HUES64 (cell line): ENCODE measurements at regions not wholly inside any gene's neighbourhood (a gene's known extent, or its start where the extent isn't known, plus 50 kb on each side); places are given as distances from the start of the nearest gene placed in this dataset.

Source experiments
- H3K27ac ChIP-seq: 2 replicates; pipeline ENCODE4 v1.7.0; 2013; ENCODE audit warnings: low read depth, low read length, inconsistent platforms
- H3K27me3 ChIP-seq: 2 replicates; pipeline ENCODE4 v1.6.1; 2013; ENCODE audit warnings: mild to moderate bottlenecking, low read length; ENCODE audit not compliant: insufficient read depth
- H3K36me3 ChIP-seq: 2 replicates; pipeline ENCODE4 v1.6.1; 2013; ENCODE audit warnings: mild to moderate bottlenecking, low read length; ENCODE audit not compliant: insufficient read depth
- H3K4me1 ChIP-seq: 2 replicates; pipeline ENCODE4 v1.6.1; 2013; ENCODE audit warnings: mild to moderate bottlenecking, low read length, moderate library complexity; ENCODE audit not compliant: insufficient read depth
- H3K4me3 ChIP-seq: 2 replicates; pipeline ENCODE4 v1.5.1; 2013; ENCODE audit warnings: mild to moderate bottlenecking, low read length, moderate library complexity
- H3K9ac ChIP-seq: 2 replicates; pipeline ENCODE4 v1.6.1; 2013; ENCODE audit warnings: mild to moderate bottlenecking, low read depth, low read length
- H3K9me3 ChIP-seq: 2 replicates; pipeline ENCODE4 v1.6.1; 2013; ENCODE audit warnings: low read depth, low read length; ENCODE audit not compliant: insufficient read depth
- WGBS: fragments of 150-250, 120-280 bp; methylation state at CpG from one replicate; pipeline ENCODE4 v1.1.7; 2013; ENCODE audit warnings: missing lambda C conversion rate; 5-methylcytosine and 5-hydroxymethylcytosine counted together

- Histone ChIP-seq H3K27me3 (no peaks in the 10 kb centered on the region), H3K27ac (no peak overlapping the region), H3K9me3 (no peaks in the 10 kb centered on the region), H3K4me1 (peaks cover 9% of the 10 kb centered on the region), H3K36me3 (no peaks in the 10 kb centered on the region), H3K4me3 (no peak overlapping the region), H3K9ac (no peak overlapping the region)
- 78% methylated on average over 17 of the region's 18 CpGs for WGBS
Observed at GRCh38 chr16:51875834-51876600, 670.9 kb downstream of the TOX3 start.

- H3K9ac ChIP-seq: no peak overlapping the region
- H3K4me3 ChIP-seq: no peak overlapping the region
- H3K36me3 ChIP-seq: no peaks in the 10 kb centered on the region
- H3K9me3 ChIP-seq: no peaks in the 10 kb centered on the region
- peaks cover 4% of the 10 kb centered on the region; the same call in 1 of the 2 replicates for H3K4me1 ChIP-seq
- H3K27ac ChIP-seq: no peak overlapping the region
- H3K27me3 ChIP-seq: no peaks in the 10 kb centered on the region
Observed at GRCh38 chr16:51872524-51872923, 674.4 kb downstream of the TOX3 start.

- H3K27ac ChIP-seq: no peak overlapping the region
- H3K9ac ChIP-seq: no peak overlapping the region
- WGBS: 93% methylated on average over 2 of the region's 2 CpGs
- H3K4me1 ChIP-seq: no peaks in the 10 kb centered on the region
- H3K9me3 ChIP-seq: no peaks in the 10 kb centered on the region
- H3K4me3 ChIP-seq: no peak overlapping the region
- no peaks in the 10 kb centered on the region for H3K27me3 ChIP-seq
- no peaks in the 10 kb centered on the region for H3K36me3 ChIP-seq
Observed at GRCh38 chr16:51870296-51870854, 676.6 kb downstream of the TOX3 start.

GRCh38 chr16:51869176-51869575 is 677.8 kb downstream of the TOX3 start:
- WGBS: 100% methylated on average over 1 of the region's 1 CpG
- H3K4me3 ChIP-seq: no peak overlapping the region

GRCh38 chr16:51868631-51869030 is 678.3 kb downstream of the TOX3 start:
- Histone ChIP-seq H3K9ac (no peak overlapping the region), H3K27ac (no peak overlapping the region), H3K4me1 (no peaks in the 10 kb centered on the region), H3K36me3 (no peaks in the 10 kb centered on the region), H3K27me3 (no peaks in the 10 kb centered on the region), H3K4me3 (no peak overlapping the region), H3K9me3 (no peaks in the 10 kb centered on the region)
- WGBS: 95% methylated on average over 2 of the region's 2 CpGs

More at GRCh38 chr16:51869176-51869575, 677.8 kb downstream of the TOX3 start:
- no peaks in the 10 kb centered on the region for H3K27me3 ChIP-seq
- H3K4me1 ChIP-seq: no peaks in the 10 kb centered on the region
- no peak overlapping the region for H3K9ac ChIP-seq
- no peaks in the 10 kb centered on the region for H3K9me3 ChIP-seq
- no peaks in the 10 kb centered on the region for H3K36me3 ChIP-seq
- H3K27ac ChIP-seq: no peak overlapping the region

GRCh38 chr16:51867386-51868065 is 679.4 kb downstream of the TOX3 start:
- no peaks in the 10 kb centered on the region for H3K4me1 ChIP-seq
- H3K9me3 ChIP-seq: no peaks in the 10 kb centered on the region
- H3K27me3 ChIP-seq: no peaks in the 10 kb centered on the region
- H3K36me3 ChIP-seq: no peaks in the 10 kb centered on the region
- no peak overlapping the region for H3K27ac ChIP-seq
- H3K4me3 ChIP-seq: no peak overlapping the region
- WGBS: 98% methylated on average over 7 of the region's 8 CpGs
- H3K9ac ChIP-seq: no peak overlapping the region

GRCh38 chr16:51864575-51864974 is 682.4 kb downstream of the TOX3 start:
- H3K27me3 ChIP-seq: no peaks in the 10 kb centered on the region
- H3K36me3 ChIP-seq: no peaks in the 10 kb centered on the region
- no peak overlapping the region for H3K27ac ChIP-seq
- WGBS: 100% methylated on average over 1 of the region's 1 CpG
- H3K4me3 ChIP-seq: no peak overlapping the region
- no peaks in the 10 kb centered on the region for H3K4me1 ChIP-seq
- H3K9ac ChIP-seq: no peak overlapping the region
- H3K9me3 ChIP-seq: no peaks in the 10 kb centered on the region

GRCh38 chr16:51854401-51854951 is 692.5 kb downstream of the TOX3 start:
- 71% methylated on average over 3 of the region's 4 CpGs for WGBS
- no peak overlapping the region for H3K9ac ChIP-seq
- no peak overlapping the region for H3K27ac ChIP-seq
- H3K9me3 ChIP-seq: no peaks in the 10 kb centered on the region
- no peaks in the 10 kb centered on the region for H3K27me3 ChIP-seq
- no peak overlapping the region for H3K4me3 ChIP-seq
- peaks cover 12% of the 10 kb centered on the region for H3K4me1 ChIP-seq
- no peaks in the 10 kb centered on the region for H3K36me3 ChIP-seq

GRCh38 chr16:51853586-51853985 is 693.4 kb downstream of the TOX3 start:
- Histone ChIP-seq H3K27me3 (no peaks in the 10 kb centered on the region), H3K4me3 (no peak overlapping the region), H3K9ac (no peak overlapping the region), H3K4me1 (peaks cover 12% of the 10 kb centered on the region), H3K27ac (no peak overlapping the region), H3K9me3 (no peaks in the 10 kb centered on the region), H3K36me3 (no peaks in the 10 kb centered on the region)
- WGBS: 85% methylated on average over 1 of the region's 1 CpG

- Histone ChIP-seq H3K4me3 (no peak overlapping the region), H3K27me3 (no peaks in the 10 kb centered on the region), H3K4me1 (peaks cover 12% of the 10 kb centered on the region), H3K36me3 (no peaks in the 10 kb centered on the region), H3K9me3 (no peaks in the 10 kb centered on the region), H3K27ac (no peak overlapping the region), H3K9ac (no peak overlapping the region)
- no CpG with 5 or more reads among the region's 1 CpG for WGBS
Observed at GRCh38 chr16:51852892-51853291, 694.1 kb downstream of the TOX3 start.

GRCh38 chr16:51851111-51851510 is 695.8 kb downstream of the TOX3 start:
- H3K9me3 ChIP-seq: no peaks in the 10 kb centered on the region
- peaks cover 12% of the 10 kb centered on the region for H3K4me1 ChIP-seq
- over 99% methylated on average over 3 of the region's 3 CpGs for WGBS
- H3K4me3 ChIP-seq: no peak overlapping the region
- H3K27me3 ChIP-seq: no peaks in the 10 kb centered on the region
- H3K36me3 ChIP-seq: no peaks in the 10 kb centered on the region
- no peak overlapping the region for H3K27ac ChIP-seq
- no peak overlapping the region for H3K9ac ChIP-seq
